CD4-positive, alpha-beta T cell (primary cell): ENCODE measurements at regions not wholly inside any gene's neighbourhood (a gene's known extent, or its start where the extent isn't known, plus 50 kb on each side); places are given as distances from the start of the nearest gene placed in this dataset.

ENCODE experiments used
- ATAC-seq: fragments of 200-7000 bp; cut with Tn5 transposase; one replicate; pipeline ENCODE4 v1.10.0; 2022; ENCODE audit warnings: mild to moderate bottlenecking; ENCODE audit not compliant: poor library complexity
- CTCF ChIA-PET: fragments of 350-600 bp; sonication (Branson Sonifier 250); formaldehyde crosslinking; loops from one replicate; lab custom pipeline; 2021; ENCODE audit warnings: antibody characterized with exemption, inconsistent platforms; lab: Charles Lee
- POLR2A ChIA-PET: fragments of 350-600 bp; sonication (Branson Sonifier 250); formaldehyde crosslinking; loops from one replicate; lab custom pipeline; 2021; ENCODE audit warnings: antibody characterized with exemption, inconsistent platforms; lab: Charles Lee
- DNase-seq, 14 experiments: peaks; one replicate each; pipeline ENCODE4 v3.0.0-alpha.2; 2013 to 2020; ENCODE audit warnings: mixed read lengths in 2 of 14
- H3K27ac ChIP-seq, 2 donors: one replicate each; pipeline versions ENCODE4 v1.5.1 to v1.7.0; 2013; ENCODE audit warnings: low read length in 2 of 2, low read depth in 1 of 2, mild to moderate bottlenecking in 1 of 2
- H3K27me3 ChIP-seq, 2 experiments: 1 replicate in 1 of 2; 2 replicates in 1 of 2; pipeline versions ENCODE4 v1.6.1 to v1.7.0; 2013; ENCODE audit warnings: low read length in 2 of 2, control low read depth in 1 of 2, mild to moderate bottlenecking in 1 of 2, moderate library complexity in 1 of 2; ENCODE audit not compliant: insufficient read depth in 2 of 2, control insufficient read depth in 1 of 2
- H3K36me3 ChIP-seq: one replicate; pipeline ENCODE4 v1.6.1; 2013; ENCODE audit warnings: low read length, control low read depth; ENCODE audit not compliant: insufficient read depth
- H3K4me1 ChIP-seq: one replicate; pipeline ENCODE4 v1.6.1; 2013; ENCODE audit warnings: low read length, control low read depth; ENCODE audit not compliant: insufficient read depth
- H3K4me3 ChIP-seq: one replicate; pipeline ENCODE4 v1.5.1; 2013; ENCODE audit warnings: mild to moderate bottlenecking, low read length, moderate library complexity
- H3K9me3 ChIP-seq, 2 experiments: 1 replicate in 1 of 2; 2 replicates in 1 of 2; pipeline versions ENCODE4 v1.6.1 to v1.7.0; 2013; ENCODE audit warnings: low read length in 2 of 2, mild to moderate bottlenecking in 2 of 2, control low read depth in 1 of 2, moderate library complexity in 1 of 2; ENCODE audit not compliant: control insufficient read depth in 1 of 2, insufficient read depth in 1 of 2
- H3K27ac Mint-ChIP-seq: one replicate; pipeline ENCODE4 v1.8.0; 2020; ENCODE audit warnings: mixed read lengths
- H3K27me3 Mint-ChIP-seq: one replicate; pipeline ENCODE4 v1.8.0; 2021; ENCODE audit warnings: mixed read lengths
- H3K36me3 Mint-ChIP-seq: one replicate; pipeline ENCODE4 v1.8.0; 2021; ENCODE audit warnings: low read depth, mixed read lengths
- H3K4me1 Mint-ChIP-seq: one replicate; pipeline ENCODE4 v1.8.0; 2021; ENCODE audit warnings: low read depth, mixed read lengths
- H3K4me3 Mint-ChIP-seq: one replicate; pipeline ENCODE4 v1.8.0; 2020; ENCODE audit warnings: mild to moderate bottlenecking, mixed read lengths
- H3K9me3 Mint-ChIP-seq: one replicate; pipeline ENCODE4 v1.8.0; 2020; ENCODE audit warnings: mixed read lengths
- CTCF ChIP-seq: fragments of 200-600 bp; IDR thresholded peaks from one replicate; pipeline ENCODE4 v1.8.0; 2022; ENCODE audit warnings: antibody characterized with exemption, mild to moderate bottlenecking
- intact Hi-C, 2 experiments: fragments of 100-400 bp; cut with DNase I in 1 of 2; cut with micrococcal nuclease in 1 of 2; formaldehyde crosslinking; loops; one replicate each; pipeline versions ENCODE4 v1.15.1 to v1.9.0; 2023 to 2025; cut with DNase I, micrococcal nuclease

- CTCF ChIA-PET, result no interaction called here
- Histone ChIP-seq H3K27me3 (no peaks in the 10 kb centered on the region), H3K4me3 (no peak overlapping the region), H3K9me3 (no peaks in the 10 kb centered on the region), H3K27ac (no peak overlapping the region), H3K36me3 (no peaks in the 10 kb centered on the region), H3K4me1 (no peaks in the 10 kb centered on the region)
- intact Hi-C loops, result loop anchor here in 1 of 2 experiments (5.0 kb wide), 1 partner anchor 35 kb away; no protein-coding TSS in a partner anchor
- no peak for ATAC-seq
- Mint-ChIP-seq H3K4me3 (no peak overlapping the region), H3K9me3 (peaks cover 2% of the 10 kb centered on the region), H3K27ac (no peak overlapping the region), H3K36me3 (no peaks in the 10 kb centered on the region), H3K4me1 (no peaks in the 10 kb centered on the region), H3K27me3 (no peaks in the 10 kb centered on the region)
- no peak for DNase-seq
- POLR2A ChIA-PET, result no interaction called here
- no peak for TF ChIP-seq CTCF
Measured at GRCh38 chr4:107552306-107552705, 167.7 kb downstream of the PAPSS1 start.

- ChIA-PET POLR2A (no interaction called here), CTCF (no interaction called here)
- H3K9me3 ChIP-seq, result no peaks in the 10 kb centered on the region
- Mint-ChIP-seq H3K36me3 (no peaks in the 10 kb centered on the region), H3K9me3 (no peaks in the 10 kb centered on the region), H3K27ac (no peak overlapping the region), H3K4me3 (no peak overlapping the region), H3K4me1 (no peaks in the 10 kb centered on the region), H3K27me3 (no peaks in the 10 kb centered on the region)
- no peak overlapping the region for H3K27ac ChIP-seq
- H3K36me3 ChIP-seq, result no peaks in the 10 kb centered on the region
- H3K4me3 ChIP-seq, result no peak overlapping the region
- DNase-seq (no peak), ATAC-seq (no peak)
- no peaks in the 10 kb centered on the region for H3K4me1 ChIP-seq
- TF ChIP-seq CTCF, result no peak
- H3K27me3 ChIP-seq, result no peaks in the 10 kb centered on the region
- intact Hi-C loops, result no loop called here
Measured at GRCh38 chr4:107548211-107548905, 171.7 kb downstream of the PAPSS1 start.

- no peak overlapping the region for H3K4me3 Mint-ChIP-seq
- POLR2A ChIA-PET, result no interaction called here
- Histone ChIP-seq H3K4me3 (no peak overlapping the region), H3K27ac (no peak overlapping the region), H3K9me3 (no peaks in the 10 kb centered on the region), H3K27me3 (no peaks in the 10 kb centered on the region), H3K36me3 (no peaks in the 10 kb centered on the region), H3K4me1 (no peaks in the 10 kb centered on the region)
- no peak for DNase-seq
- no peak for TF ChIP-seq CTCF
- no peaks in the 10 kb centered on the region for H3K9me3 Mint-ChIP-seq
- intact Hi-C loops, result no loop called here
- H3K27me3 Mint-ChIP-seq, result peaks cover 2% of the 10 kb centered on the region
- CTCF ChIA-PET, result no interaction called here
- no peaks in the 10 kb centered on the region for H3K4me1 Mint-ChIP-seq
- ATAC-seq, result no peak
- no peak overlapping the region for H3K27ac Mint-ChIP-seq
- H3K36me3 Mint-ChIP-seq, result no peaks in the 10 kb centered on the region
Measured at GRCh38 chr4:107546638-107547037, 173.4 kb downstream of the PAPSS1 start.
